NCI-H1436 (cell line): ENCODE measurements at regions not wholly inside any gene's neighbourhood (a gene's known extent, or its start where the extent isn't known, plus 50 kb on each side); places are given as distances from the start of the nearest gene placed in this dataset.

Experiments used
- DNase-seq: peaks from one replicate; lab custom pipeline; 2025; lab: John Stamatoyannopoulos, UW

DNA sequence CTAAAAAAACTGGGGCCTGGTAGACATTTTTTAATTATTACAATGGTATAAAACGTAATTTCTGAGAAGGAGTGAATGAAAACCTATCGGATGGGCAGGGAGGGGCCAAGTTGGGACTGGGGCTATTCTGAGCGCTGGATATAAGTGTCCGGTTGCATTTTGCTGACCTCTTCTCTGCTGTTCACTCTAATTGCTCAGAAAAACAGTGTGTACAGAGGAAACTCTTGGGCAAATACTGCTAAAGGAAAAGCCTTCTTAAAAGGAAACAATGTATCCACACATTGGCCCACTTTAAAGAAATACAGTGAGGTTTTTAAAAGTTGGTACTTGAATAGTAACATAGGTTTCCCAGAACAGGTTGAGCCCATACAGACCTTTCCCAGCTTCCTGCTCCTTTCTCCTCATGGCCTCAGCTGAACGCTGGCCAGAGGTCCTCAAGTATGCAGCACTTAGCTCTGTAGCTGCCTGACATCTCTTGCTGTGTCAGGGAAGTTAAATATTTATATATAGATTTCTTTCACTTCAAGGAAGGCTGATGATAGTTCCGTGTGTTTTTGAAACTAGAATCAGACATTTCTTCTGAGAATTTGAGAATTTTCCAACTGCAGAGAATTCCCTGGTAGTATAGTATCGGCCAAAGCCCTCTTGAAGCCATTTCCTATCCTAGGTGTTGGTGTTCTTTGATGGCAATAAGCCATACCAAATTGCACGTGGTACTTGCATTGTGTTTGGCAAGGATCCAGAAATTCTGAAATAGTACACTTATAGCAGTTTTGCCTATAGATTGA, 97.1 kb upstream of the SLC4A4 start:
- peak; percentile 0 for DNase-seq

DNA sequence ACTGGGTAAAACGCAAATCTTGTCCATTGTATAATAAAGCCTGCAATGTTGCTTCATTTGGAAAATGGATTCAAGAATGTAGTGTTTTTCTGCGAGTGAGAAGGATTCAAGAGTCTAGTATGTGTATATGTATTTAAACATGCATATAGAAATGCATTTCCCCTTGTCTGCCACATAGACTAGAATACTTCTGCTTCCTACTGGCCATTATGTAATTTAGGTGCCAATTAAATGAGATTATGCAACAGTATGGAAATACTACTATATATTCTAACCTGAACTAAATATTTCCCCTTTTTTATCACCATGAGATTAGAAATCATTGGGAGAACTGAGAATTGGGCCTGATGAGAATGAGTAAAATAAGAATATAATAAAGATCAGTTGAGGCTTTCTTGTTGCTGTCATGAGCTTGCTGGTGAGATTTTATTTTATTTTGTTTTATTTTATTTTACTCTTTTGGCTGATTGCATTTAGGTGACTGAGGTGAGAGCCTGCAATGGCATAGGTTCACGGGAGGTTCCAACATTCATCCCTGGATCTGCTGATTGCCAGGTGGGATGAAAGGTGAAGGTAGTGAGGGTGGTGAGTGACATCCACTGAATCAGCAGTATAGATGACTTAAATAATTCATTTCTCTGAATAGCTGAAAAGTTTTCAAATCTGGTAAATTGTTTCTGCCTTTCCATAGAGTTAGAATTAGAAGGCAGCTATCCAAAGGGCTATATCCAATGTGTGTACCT, 95.6 kb upstream of the SLC4A4 start:
- DNase-seq = no peak

DNA sequence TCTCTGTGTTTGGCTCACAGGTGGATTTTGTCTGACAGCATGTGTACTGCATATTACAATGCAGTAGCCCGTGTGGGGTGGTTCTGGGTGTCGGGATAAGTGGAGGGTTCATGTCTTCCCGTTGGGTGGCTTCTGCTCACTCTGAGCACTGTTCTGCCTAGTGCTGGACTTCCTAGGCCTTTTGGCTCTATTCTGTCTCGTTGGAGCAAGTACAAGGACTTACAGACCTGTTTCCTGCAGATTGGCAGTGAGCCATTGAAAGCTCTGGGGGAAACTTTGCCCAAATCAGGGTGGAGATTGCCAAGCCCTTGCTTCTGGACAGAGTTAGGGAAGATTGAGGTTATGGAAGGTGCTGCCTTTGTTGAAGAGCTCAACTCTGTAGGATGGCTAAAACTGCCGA, 91.1 kb upstream of the SLC4A4 start:
- no peak for DNase-seq

DNA sequence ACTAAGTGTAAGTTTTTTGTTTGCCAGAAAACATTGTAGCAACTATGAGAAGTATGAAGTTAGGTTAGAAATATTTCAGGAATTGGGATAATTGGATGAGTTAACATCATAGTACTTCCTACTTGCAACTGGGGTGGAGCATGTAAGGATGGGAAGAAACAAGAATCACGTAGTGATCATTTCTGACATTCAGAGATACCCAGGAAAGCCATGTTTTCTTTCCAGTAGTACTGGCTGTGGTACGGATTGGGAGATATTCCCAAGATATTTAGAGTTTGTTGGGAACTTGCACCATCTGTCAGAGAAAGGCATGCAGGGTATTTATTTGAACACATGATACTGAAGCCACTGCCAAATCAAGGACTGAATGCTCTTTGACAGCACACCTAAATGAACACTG, 87.6 kb upstream of the SLC4A4 start:
- no peak for DNase-seq

DNA sequence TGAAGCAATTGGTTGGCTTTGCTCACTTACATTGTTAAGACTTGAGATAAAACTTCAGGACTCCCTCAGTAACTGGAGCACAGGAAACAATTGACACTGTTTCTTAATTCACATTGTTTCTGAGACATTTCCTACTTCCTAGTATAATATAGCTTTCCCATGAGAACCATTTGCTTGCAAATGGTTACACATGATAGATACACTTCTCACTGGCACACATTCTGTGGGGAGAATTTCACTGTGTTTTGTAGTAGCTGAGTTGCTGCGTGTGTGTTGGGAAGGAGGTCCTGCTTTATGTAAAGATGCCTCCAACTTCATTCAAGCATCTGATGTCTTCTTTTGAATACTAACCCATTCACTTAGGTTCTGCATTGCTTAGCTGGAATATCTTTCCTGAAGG, 85.3 kb upstream of the SLC4A4 start:
- no peak for DNase-seq

DNA sequence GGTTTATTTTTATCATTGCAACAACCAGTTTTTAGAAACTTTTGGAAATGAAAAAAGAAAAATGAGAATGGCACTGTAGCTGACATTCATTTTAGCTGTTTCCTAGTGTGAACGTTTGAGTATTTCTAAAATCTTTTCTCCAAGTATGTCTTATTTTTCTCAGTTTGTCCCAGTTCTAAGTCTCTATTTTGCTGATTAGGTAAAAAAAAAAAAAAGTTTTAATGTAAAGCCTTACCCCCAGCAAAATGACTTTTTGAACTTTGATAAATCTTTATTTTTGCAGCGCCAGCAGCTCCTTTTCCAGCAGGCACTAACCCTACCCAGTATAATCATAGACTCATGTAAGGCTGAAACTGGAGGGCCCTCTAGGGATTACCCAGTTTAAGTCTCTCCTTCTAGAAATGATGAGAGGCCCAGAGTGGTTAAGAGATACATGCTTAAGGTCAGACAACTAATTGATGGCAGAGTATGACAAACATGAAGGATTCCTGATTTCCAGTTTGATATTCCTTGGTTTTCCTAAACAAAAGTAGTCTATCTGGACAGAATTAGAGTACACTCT, 84.3 kb upstream of the SLC4A4 start:
- DNase-seq = no peak

DNA sequence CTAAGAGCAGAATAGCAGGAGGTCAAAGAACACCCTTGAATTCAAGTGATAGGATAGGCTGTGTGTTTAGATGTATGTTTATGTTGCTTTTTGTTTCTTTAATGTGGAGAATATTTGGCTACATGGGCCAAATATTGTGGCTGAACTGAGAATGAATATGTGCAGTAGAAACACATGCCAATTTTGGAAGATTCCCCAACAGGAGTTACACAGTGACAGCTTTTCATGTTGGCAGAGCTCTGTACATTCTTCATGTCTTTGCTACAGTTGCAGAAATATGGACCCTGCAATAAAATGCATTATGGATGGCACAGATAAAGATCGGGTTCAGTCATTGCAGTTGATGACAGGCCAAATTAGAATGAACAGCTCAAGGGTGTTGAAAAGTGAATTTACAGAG, 82.8 kb upstream of the SLC4A4 start:
- no peak for DNase-seq

DNA sequence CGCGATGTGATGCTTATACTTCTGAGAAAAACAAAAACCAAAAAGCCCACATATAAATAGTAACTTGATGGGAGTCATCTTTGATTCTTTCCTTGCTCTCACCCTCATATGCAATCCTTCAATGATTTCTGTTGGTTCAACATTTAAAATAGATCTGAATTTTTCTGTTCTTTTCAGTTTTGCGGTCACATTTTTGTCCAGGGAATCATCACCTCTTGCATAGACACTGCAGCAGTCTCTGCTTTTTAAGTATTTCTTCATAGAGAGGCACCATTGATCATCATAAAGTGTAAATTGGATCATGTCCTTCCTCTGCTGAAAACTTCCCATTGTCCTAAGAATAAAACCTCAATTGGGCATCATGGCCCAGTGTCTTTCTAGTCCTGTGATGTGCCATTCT, 81.1 kb upstream of the SLC4A4 start:
- DNase-seq = no peak

DNA sequence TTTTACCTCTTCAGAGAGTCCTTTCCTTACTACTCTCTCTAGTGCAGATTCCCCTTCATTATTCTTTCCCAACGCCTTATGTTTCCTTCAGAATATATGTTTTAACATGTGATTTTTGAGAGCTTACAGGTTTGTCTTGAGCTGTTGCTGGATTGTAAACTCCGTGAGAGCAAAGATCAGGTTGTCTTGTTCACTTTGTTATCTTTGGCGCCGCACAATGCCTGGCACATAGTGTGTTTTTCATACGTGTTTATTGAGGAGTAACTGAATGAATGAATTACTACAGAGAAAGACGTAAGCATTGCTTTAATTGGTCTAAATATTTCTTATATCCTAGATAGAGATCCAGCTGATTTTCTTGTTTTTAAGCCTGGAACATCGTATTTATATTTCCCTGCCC, 80.5 kb upstream of the SLC4A4 start:
- DNase-seq = no peak

DNA sequence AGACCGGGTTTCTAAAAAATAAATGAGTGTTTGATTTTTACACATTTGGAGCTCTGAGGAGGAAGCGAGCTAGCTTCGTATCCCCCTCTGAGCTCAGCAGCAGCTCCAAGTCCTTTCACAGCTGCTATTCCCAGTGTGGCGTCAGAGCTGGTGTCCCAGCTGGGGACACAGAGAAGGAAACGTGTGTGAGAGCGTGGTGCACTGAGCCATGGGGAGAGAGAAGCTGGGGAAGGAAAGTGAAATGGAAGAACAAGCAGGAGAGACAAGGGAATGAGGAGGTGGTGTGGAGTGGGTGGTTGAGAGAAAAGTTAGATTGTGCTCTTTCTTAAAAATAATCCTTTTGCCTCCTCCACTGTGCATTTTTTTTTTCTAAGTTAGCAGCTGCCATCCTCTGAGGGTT, 79.5 kb upstream of the SLC4A4 start:
- DNase-seq = no peak

DNA sequence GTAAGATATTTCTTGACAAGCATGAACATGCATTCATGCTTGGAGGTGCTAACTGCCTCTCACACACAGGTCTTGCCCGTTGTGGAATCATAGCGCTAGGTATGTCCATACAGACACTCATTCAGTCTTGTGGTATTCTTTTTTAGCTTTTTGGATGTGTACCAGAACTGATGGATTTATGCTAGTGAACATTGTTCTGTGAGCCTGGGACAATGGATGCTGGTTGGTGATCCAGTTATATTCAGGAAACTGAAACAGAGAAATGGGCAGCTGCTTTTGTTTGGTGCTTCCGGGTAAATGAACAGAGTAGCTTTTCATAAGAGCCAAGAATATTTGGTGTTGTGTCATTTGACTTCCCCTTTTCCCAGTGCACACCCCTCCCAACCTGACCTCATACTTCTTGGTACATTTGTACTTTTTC, 78.9 kb upstream of the SLC4A4 start:
- DNase-seq = no peak

DNA sequence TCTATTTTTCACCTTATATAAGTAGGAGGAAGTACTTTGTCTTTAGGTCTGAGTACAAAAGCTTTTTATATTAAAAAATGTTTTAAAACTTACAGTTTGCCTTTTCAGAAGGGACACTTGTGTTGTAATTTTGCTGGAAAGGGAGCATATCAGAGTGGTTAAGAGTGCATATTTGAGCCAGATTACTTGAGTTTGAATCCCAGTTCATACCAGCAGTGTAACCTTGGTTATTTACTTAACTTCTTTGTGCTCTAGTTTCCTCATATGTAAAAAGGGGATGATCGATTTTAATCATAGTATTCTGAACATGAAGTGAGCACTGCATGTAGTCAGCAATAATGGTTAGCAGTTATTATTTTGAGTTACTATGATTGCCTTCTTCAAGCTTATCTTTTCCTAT, 78.3 kb upstream of the SLC4A4 start:
- DNase-seq = no peak

DNA sequence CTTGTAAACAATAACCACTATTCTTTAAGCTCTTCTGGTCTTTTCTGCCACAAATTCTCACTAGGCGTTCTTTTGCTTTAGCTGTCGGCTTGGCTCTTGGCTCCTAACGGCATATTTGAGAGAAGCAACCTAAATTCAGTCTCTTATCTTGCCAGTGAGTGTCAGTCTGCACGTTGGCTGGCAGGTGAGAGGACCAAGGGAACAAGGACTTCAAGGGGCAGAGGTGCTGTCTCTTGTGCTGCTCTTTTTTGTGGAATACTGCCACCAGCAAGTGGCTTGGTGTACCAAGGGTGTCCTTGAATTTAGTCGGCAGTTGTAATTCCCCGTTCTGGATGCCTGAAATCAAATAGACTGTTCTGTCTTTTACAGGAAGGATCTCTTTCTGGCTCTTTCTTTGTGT, 77.8 kb upstream of the SLC4A4 start:
- no peak for DNase-seq

DNA sequence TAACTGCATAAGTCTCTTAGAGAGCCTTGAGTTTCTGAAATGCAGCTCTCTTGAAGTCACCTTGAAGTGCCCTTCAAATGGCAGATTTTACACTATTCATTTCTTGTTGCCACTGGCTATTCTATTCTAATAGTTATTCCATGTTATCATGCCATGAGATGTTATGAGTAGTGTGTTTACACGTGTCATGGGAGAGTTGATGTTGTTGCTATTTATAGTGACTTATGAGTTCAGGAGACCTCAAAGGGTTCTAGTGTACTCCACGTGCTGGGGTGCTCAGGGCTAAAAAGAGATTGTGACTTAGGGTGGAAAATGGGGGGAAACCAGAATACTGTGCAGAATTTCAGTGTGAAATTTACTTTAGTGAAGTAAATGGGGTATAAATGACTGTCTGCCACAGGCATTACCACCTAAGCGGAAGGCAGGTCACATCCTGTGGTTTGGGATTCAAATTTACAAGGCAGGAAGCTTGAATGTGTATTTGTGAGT, 77.1 kb upstream of the SLC4A4 start:
- DNase-seq = no peak

DNA sequence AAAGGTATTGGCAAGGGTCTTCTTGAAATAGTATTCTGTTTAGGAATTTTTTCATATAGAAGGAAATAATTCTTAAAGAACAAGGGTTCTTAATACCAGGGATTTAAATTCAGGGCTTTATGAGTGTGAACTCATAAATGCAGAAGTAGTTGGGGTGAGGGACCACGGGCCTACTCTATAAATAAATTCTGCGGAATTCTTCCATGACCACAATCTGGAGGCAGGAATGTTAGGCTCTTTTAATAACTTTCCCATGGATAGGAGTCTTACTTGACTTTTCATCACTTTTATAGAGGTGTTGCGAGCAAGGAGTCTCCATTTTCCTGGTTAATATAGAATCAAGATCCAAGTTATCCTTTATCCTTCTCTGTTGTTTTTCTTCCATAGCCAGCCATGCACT, 76.7 kb upstream of the SLC4A4 start:
- DNase-seq = no peak

DNA sequence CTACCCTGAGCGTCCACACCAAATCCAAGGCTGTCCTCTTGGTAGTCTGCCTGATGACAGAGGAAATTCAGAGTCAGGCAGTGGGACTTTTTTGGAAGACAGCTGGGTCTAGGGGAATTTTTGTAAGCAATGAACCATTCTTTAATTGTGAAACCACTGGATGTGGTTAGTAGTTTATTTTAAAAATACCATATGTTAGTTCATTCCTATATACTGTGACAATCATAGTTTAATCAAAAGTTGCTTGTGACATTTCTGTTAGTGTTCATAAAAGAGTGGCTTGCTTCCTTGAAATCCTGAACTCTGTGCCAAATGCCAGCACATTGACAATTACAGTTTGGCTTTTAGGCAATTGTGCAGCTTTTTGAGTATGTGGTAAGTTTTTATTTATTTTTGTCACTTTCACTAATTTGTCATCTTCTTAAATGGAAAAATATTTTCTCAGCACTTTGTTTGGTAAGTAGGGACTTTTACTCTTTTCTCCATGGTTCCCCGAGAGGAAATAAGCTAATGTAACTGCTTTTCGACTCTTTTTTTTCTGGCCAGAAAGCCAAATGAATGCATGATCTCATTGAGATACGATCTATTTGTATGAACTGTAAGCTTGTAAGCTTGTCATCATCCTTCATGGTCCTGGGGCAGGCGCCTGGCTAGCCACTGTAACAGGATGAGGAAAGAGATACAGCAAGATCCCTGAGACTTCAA, 72.6 kb upstream of the SLC4A4 start:
- DNase-seq = no peak

DNA sequence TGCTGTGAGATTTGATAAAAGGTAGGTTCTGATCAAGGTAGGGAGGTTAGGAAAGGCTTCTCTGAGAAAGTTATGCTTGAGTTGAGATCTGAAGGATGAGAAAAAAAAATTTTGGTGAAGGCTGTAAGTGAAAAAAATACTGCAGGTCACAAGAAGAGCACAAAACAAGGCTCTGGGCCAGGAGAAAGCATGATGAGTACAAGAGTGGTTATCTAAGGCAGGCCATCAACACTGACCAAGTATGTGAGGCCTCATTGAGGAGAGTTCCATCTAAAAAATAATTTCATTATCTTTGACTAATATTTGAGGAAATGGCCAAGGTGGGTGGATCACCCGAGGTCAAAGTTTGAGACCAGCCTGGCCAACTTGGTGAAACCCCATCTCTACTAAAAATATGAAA, 71.6 kb upstream of the SLC4A4 start:
- DNase-seq = no peak

DNA sequence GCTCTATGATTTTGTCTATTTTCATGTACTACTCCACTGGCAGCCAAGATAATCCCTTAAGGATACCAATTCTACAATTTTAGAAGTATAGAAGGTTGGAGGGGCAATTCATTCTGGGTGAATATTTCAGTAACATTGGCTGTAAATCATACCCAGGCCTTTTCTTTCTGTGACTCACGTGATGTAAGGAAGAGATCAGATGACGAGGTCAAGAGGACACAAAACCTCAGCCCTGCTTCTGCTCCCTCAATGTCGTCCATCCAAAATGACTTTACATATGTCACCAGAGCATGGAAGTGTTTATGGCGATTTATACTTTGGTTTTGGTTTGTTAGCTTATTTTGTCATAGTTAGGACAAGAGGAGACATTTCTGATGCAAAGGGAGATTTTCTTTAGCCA, 70.7 kb upstream of the SLC4A4 start:
- no peak for DNase-seq

DNA sequence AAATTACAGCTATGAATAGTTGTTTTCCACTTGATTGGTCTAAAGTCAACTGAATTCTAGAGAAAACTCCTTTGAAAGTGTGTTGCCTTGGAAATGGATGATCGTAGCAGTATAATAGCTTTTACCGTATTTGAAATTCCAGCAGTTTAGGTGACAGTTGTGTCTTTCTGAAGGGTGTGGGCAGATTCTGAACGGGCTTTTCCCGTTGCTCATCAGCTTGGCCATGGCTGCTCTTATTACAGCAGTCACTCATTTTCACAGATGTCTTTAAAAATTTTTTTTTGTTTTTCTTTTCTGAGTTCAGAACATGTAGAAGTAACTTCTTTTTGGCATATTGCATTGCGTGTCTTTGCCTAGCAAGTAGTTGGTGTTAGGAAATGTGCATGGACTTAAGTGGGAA, 69.6 kb upstream of the SLC4A4 start:
- no peak for DNase-seq

DNA sequence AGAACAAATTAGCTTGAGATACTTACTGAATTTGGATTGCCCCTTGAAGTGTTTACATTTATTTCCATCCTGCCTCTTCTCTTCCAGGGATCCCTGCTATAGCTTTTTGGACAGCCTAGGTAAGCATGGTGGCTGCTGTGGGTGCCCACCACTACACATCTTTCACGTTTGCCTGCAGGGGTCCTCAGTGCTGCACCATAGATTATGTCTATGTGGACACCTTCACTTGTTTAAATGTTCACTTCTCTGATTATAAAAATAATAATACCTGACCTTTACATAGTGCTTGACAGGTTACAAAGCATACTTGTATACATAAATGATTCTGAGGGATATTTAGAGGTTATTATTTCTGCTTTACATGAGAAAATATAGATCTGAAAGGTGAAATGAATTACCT, 67.9 kb upstream of the SLC4A4 start:
- DNase-seq = no peak

DNA sequence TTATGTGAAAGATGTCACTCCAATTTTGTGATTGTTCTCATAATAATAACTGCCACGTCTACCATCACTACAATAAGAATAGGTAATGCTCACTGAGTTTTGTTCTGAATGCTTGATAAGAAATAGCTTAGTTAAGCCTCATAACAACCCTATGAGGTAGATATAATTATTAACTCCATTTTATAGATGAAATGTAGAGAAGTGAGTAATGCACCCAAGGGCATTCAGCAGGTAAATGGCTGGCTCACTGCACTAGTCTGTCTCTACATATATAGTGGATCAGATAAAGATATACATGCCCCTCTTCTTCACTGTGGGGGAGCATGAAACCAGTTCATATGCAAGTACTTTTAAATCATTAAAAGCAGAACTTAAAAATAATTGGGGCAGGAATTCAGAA, 65.8 kb upstream of the SLC4A4 start:
- no peak for DNase-seq

DNA sequence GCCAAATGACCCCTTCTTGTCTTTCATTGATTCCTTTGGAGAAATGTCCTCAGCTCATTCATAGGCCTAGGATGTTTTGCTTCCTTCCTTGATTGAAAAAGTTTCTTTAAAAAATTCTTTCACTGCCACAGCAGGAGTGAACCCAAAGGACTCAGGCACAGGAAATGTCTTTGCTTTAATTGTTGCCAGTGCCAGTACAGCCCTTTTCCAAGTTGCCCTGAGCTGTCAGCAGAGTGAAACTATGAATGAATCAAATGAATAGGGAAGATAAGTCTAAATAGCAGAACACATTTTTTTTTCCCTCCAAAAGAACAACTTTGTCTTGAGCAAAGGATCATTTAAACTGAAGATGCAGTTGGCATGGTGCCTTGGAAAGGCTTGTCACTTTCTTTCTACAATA, 63.8 kb upstream of the SLC4A4 start:
- DNase-seq = no peak

DNA sequence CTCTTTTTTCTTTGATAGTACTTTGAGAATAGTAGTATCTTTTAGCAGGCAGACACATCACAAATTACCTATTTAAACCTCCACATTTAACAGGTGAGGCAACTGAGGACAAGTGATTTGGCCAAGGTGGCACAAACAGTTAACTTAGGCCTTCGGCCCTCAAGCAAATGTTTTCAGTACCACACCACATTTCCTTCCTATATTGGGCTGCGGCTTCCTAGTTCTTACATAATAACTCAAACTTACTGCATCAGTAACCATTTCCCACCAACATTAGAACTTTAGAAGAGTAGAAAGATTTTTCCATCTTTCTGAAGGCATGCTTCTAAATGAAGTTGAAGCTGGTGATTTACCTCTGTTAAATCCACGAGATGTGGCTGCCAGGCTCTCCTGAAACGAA, 63.2 kb upstream of the SLC4A4 start:
- DNase-seq = no peak
